Activated CD8-positive, alpha-beta memory T cell treated with anti-CD3 and anti-CD28 coated beads, Interleukin-2, amount 10 ng/mL, durations not matched to agents 7 days and 5 days (primary cell): ENCODE measurements at regions not wholly inside any gene's neighbourhood (a gene's known extent, or its start where the extent isn't known, plus 50 kb on each side); places are given as distances from the start of the nearest gene placed in this dataset.

ENCODE experiments used
- ATAC-seq: fragments of 150-1000 bp; cut with Tn5 transposase; one replicate; pipeline ENCODE4 v1.10.0; 2021; ENCODE audit warnings: moderate library complexity
- CTCF ChIA-PET: fragments of 350-600 bp; sonication (Branson Sonifier 250); formaldehyde crosslinking; loops from one replicate; lab custom pipeline; 2021; ENCODE audit warnings: antibody characterized with exemption; lab: Charles Lee
- DNase-seq: peaks from one replicate; pipeline ENCODE4 v3.0.0-alpha.2; 2020
- H3K27ac Mint-ChIP-seq: one replicate; pipeline ENCODE4 v1.8.0; 2021; ENCODE audit warnings: mild to moderate bottlenecking, mixed read lengths
- H3K27me3 Mint-ChIP-seq: one replicate; pipeline ENCODE4 v1.8.0; 2021; ENCODE audit warnings: mixed read lengths
- H3K36me3 Mint-ChIP-seq: one replicate; pipeline ENCODE4 v1.8.0; 2021; ENCODE audit warnings: mild to moderate bottlenecking, mixed read lengths
- H3K4me1 Mint-ChIP-seq: one replicate; pipeline ENCODE4 v1.8.0; 2021; ENCODE audit warnings: mixed read lengths
- H3K4me3 Mint-ChIP-seq: one replicate; pipeline ENCODE4 v1.8.0; 2021; ENCODE audit warnings: mild to moderate bottlenecking, moderate library complexity, mixed read lengths
- H3K9me3 Mint-ChIP-seq: one replicate; pipeline ENCODE4 v1.8.0; 2022; ENCODE audit warnings: low read depth, mixed read lengths

DNA sequence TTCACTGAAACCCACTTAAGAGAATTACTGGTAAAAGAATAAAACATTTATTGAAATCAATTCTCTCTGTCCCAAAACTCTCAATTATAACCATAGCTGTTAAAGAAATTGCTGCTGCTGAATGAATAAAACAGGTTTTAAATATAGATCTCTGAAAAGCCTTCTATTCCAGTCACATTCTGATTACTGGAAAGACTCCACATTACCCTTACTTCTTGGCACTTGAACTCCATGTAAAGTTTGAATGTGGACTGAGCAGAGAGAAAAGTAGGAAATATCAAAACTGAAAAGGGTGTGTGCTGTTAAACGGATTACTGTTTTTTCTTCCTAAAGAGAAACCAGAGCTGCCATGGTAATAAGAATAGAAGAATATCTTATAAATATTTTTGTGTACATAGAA, 655.3 kb upstream of the SETBP1 start:
- H3K27me3 Mint-ChIP-seq, result no peaks in the 10 kb centered on the region
- ATAC-seq, result no peak
- no peak overlapping the region for H3K4me3 Mint-ChIP-seq
- no peak overlapping the region for H3K27ac Mint-ChIP-seq
- H3K4me1 Mint-ChIP-seq, result no peaks in the 10 kb centered on the region
- H3K36me3 Mint-ChIP-seq, result no peaks in the 10 kb centered on the region
- CTCF ChIA-PET, result no interaction called here
- no peaks in the 10 kb centered on the region for H3K9me3 Mint-ChIP-seq
- DNase-seq, result no peak

DNA sequence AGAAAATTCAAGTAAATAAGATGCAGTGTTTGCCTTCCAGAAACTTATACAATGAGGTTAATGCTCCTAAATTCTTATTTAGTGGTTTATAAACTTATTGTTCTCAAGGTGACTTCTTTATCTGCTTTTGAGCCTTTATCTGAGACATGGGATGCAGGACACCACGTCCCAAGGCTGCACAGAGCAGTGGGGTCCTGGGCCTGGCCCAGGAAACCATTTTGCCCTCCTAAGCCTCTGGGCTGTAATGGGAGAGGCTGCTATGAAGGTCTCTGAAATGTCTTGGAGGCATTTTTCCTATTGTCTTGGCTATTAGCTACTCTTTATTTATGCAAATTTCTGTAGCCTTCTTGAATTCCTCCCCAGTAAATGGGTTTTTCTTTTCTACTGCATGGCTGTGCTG, 652.6 kb upstream of the SETBP1 start:
- Mint-ChIP-seq H3K36me3 (no peaks in the 10 kb centered on the region), H3K4me1 (no peaks in the 10 kb centered on the region), H3K27me3 (no peaks in the 10 kb centered on the region), H3K4me3 (no peak overlapping the region), H3K9me3 (peaks cover 7% of the 10 kb centered on the region), H3K27ac (no peak overlapping the region)
- CTCF ChIA-PET, result no interaction called here
- no peak for ATAC-seq
- no peak for DNase-seq

DNA sequence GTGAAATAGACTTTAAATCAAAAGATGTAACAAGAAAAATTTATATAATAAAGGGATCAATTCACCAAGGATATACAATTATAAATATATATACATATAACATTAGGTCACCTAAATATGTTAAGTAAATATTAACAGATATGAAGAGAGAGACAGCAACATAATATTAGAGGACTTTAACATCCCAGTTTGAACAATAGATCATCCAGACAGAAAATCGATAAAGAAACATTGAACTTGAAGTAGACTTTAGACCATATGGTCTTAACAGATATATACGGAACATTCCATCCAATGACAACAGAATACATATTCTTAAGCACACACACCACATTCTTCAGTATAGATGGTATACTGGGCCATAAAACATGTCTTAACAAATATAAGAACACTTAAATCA, 649.6 kb upstream of the SETBP1 start:
- peaks cover 7% of the 10 kb centered on the region for H3K9me3 Mint-ChIP-seq
- no peak overlapping the region for H3K4me3 Mint-ChIP-seq
- no peaks in the 10 kb centered on the region for H3K4me1 Mint-ChIP-seq
- H3K36me3 Mint-ChIP-seq, result no peaks in the 10 kb centered on the region
- no peaks in the 10 kb centered on the region for H3K27me3 Mint-ChIP-seq
- CTCF ChIA-PET, result no interaction called here
- H3K27ac Mint-ChIP-seq, result no peak overlapping the region
- no peak for DNase-seq
- ATAC-seq, result no peak

DNA sequence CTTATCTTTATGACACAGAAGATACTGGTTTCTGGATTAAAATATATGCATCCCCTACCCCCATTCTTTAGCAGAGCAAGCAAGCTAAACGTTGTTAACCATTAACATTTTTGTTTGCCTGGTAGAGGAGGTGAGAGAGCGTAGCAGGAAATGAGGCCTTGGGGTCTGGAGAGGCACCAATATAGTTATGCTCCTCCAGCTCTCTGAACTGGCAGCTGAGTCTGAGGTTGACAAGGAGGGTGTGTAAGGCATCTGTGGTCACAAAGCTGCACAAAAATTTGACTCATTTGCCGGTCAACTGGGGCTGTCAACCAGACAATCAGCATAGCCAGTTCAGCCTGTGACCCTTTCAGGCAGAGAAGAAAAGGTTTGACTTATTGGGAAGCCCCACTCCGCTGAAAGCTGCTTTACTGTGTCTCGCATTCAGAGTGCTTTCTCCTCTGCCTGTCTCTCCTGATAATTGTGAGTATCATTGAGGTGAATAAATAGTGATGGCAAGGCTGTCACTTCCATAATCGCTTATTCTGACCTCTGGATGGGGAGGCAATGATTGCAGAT, 647.5 kb upstream of the SETBP1 start:
- H3K4me1 Mint-ChIP-seq, result no peaks in the 10 kb centered on the region
- no peak overlapping the region for H3K27ac Mint-ChIP-seq
- ATAC-seq (no peak), DNase-seq (no peak)
- H3K36me3 Mint-ChIP-seq, result no peaks in the 10 kb centered on the region
- peaks cover 7% of the 10 kb centered on the region for H3K9me3 Mint-ChIP-seq
- CTCF ChIA-PET, result no interaction called here
- H3K4me3 Mint-ChIP-seq, result no peak overlapping the region
- H3K27me3 Mint-ChIP-seq, result no peaks in the 10 kb centered on the region

DNA sequence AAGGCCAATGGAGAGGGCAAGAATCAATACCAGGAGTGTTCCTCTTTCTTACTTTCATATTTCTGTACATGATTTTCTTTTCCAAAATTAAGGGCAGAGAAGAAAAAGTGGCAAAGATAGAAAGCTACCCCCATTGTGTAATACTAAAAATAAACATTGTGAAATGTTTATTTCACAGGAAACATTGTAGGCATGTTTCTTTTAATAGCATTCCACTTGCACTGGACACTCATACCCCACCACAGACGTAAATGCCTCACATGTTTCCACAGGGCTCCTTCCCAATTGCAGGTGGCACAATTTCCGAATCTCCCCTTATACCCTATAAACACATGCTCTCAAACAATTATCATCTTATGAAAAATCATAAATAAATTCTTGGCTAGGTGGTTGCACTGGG, 645.1 kb upstream of the SETBP1 start:
- CTCF ChIA-PET, result no interaction called here
- ATAC-seq, result no peak
- Mint-ChIP-seq H3K27ac (no peak overlapping the region), H3K36me3 (no peaks in the 10 kb centered on the region), H3K9me3 (peaks cover 7% of the 10 kb centered on the region), H3K27me3 (no peaks in the 10 kb centered on the region), H3K4me3 (no peak overlapping the region), H3K4me1 (no peaks in the 10 kb centered on the region)
- DNase-seq, result no peak

DNA sequence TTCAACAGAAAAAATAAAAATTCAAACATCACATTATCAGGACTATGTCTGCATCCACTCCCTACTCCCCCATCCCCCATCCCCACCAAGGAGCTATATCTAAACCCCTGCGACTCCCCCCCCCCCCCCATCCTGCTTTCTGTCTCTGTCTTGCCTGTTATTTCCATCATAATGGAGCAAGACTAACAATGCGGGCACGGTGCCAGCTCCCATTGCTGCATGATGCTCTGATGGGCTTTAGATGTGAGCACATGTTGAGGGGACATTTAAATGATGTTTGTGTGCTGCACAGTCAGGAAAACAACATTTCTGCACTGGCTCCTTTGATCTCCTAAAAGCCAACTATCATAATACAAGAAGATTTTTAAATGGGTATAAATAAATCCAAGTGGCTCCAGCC, 644.2 kb upstream of the SETBP1 start:
- ATAC-seq (no peak), DNase-seq (no peak)
- Mint-ChIP-seq H3K4me3 (no peak overlapping the region), H3K27ac (no peak overlapping the region), H3K9me3 (peaks cover 4% of the 10 kb centered on the region), H3K27me3 (no peaks in the 10 kb centered on the region), H3K4me1 (no peaks in the 10 kb centered on the region), H3K36me3 (no peaks in the 10 kb centered on the region)
- CTCF ChIA-PET, result no interaction called here

DNA sequence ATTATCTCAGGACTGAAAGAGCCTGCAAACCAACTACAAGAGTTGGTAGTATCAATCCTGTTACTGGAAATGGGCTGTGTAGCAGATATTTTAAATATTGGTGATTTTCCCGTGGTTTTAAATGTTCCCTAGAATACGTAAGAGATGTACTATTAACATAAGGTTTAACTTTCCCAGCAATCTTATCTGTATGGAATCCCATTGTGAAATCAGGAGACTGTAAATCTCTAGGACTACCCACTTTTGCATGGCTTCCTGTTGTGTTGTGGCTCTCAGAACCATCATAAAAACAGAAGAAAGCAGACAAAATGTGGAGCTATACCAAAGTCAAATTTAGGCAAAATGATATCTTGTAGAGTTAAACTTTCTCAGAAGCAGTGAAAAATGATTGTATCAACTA, 641.5 kb upstream of the SETBP1 start:
- Mint-ChIP-seq H3K27me3 (no peaks in the 10 kb centered on the region), H3K27ac (no peak overlapping the region), H3K36me3 (no peaks in the 10 kb centered on the region), H3K4me1 (no peaks in the 10 kb centered on the region), H3K9me3 (no peaks in the 10 kb centered on the region), H3K4me3 (no peak overlapping the region)
- DNase-seq, result no peak
- ATAC-seq, result no peak
- CTCF ChIA-PET, result no interaction called here

DNA sequence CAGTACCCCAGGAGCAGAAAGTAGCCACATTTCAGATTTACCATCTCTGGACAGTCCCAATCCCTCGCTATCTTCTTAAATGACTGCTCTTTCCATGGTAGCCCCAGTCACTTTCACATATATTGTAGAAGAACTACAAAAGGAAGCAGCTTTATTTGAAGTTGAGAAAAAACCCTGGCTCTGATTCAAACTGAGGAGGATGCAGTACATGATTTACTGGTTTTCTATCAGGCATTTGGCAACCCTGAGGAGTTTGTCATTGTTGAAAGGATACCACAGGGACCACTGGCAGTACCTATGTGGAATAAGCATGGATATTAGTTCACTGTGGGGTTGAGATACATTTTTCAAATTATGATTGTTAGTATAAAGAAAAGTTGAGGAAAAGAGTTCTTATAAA, 640.9 kb upstream of the SETBP1 start:
- H3K27me3 Mint-ChIP-seq, result no peaks in the 10 kb centered on the region
- CTCF ChIA-PET, result no interaction called here
- ATAC-seq, result no peak

DNA sequence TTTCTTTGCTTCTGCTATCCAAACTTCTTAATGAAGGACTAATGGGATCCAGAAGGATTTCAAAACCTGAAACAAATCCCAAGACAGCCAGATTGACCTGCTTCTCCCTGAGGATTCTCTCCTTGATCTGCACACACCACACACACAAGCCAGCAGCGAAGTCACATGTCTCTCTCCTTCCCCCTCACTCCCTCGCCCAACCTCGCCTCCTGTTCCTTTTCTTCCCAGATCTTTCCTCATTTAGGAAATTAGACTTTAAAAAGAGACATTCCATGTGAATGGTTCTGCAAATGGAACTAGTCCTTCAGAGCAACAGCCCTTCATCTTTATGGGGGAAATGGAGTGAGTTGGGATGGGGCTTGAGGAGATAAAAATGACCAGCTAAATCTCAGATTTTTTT, 639.1 kb upstream of the SETBP1 start:
- no peaks in the 10 kb centered on the region for H3K27me3 Mint-ChIP-seq
- no peaks in the 10 kb centered on the region for H3K4me1 Mint-ChIP-seq
- no peaks in the 10 kb centered on the region for H3K36me3 Mint-ChIP-seq
- DNase-seq (no peak), ATAC-seq (no peak)
- CTCF ChIA-PET, result no interaction called here
- H3K27ac Mint-ChIP-seq, result no peak overlapping the region
- no peak overlapping the region for H3K4me3 Mint-ChIP-seq
- peaks cover 2% of the 10 kb centered on the region for H3K9me3 Mint-ChIP-seq

More for the DNA sequence above, 640.9 kb upstream of the SETBP1 start:
- Mint-ChIP-seq H3K27ac (no peak overlapping the region), H3K9me3 (no peaks in the 10 kb centered on the region), H3K36me3 (no peaks in the 10 kb centered on the region), H3K4me1 (no peaks in the 10 kb centered on the region), H3K4me3 (no peak overlapping the region)
- DNase-seq, result no peak

DNA sequence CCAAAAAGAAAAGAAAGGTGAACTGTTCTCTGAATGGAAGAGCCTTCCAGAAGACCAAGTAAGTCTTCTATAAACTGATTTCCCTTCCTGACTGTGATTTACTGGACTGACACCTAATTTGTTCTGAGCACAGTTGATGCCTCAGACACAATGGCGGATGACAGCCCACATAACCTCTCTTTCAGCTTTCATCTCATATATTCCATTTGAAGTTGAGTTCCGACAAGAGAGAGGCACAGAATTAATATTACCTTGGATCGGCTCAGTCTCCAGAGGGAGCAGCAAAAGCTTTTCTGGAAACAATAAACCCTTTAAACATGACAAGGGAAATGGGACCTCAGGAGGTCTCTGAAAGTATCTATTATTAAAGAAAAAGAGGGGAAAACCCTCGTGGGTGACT, 638.7 kb upstream of the SETBP1 start:
- Mint-ChIP-seq H3K4me1 (no peaks in the 10 kb centered on the region), H3K27ac (no peak overlapping the region), H3K4me3 (no peak overlapping the region), H3K27me3 (no peaks in the 10 kb centered on the region), H3K36me3 (no peaks in the 10 kb centered on the region), H3K9me3 (peaks cover 2% of the 10 kb centered on the region)
- no peak for DNase-seq
- ATAC-seq, result no peak
- CTCF ChIA-PET, result no interaction called here

DNA sequence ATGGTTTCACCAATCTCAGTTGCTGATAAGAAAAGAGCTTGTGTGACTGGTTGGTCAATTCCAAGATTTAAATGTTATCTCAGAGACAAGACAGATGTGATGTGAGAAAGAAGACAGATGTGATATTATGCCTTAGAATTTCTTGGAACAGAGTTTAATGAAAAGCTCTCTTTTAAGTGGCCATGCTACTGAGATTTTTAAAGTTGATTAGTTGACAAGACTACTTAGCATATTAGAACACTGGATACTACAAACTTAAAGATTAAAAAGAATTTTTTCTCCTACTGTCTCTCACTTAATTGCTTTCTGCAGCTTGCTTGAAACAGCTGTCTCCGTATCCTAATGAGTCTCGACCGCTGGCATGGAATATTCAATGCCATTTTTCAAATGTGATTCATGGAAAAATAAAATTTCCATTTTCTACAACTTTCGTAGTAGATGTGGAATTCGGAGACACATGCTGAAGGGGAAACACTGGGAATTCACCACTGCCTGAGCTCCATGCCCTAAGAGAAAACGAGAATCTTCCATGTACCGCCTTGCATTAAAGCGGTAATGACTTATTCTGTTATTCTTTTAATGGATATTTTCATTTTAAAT, 634.2 kb upstream of the SETBP1 start:
- ATAC-seq, result no peak
- Mint-ChIP-seq H3K4me3 (no peak overlapping the region), H3K27me3 (no peaks in the 10 kb centered on the region), H3K4me1 (no peaks in the 10 kb centered on the region), H3K27ac (no peak overlapping the region), H3K9me3 (peaks cover 7% of the 10 kb centered on the region), H3K36me3 (no peaks in the 10 kb centered on the region)
- no peak for DNase-seq
- CTCF ChIA-PET, result no interaction called here

DNA sequence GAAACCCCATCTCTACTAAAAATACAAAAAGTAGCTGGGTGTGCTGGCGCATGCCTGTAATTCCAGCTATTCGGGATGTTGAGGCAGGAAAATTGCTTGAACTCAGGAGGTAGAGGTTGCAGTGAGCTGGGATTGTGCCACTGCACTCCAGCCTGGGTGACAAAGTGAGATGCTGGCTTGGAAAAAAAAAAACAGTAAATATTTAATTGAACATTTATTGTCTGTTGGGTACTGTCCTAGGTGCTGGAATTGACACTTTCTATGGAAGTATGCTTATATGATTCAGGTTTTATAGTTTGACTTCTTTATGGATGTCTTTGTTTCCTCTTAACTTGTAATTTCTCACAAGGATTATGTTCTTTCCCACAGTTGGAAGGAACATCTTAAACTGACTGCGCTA, 633.1 kb upstream of the SETBP1 start:
- Mint-ChIP-seq H3K27me3 (no peaks in the 10 kb centered on the region), H3K4me1 (no peaks in the 10 kb centered on the region), H3K4me3 (no peak overlapping the region), H3K9me3 (peaks cover 7% of the 10 kb centered on the region), H3K36me3 (no peaks in the 10 kb centered on the region), H3K27ac (no peak overlapping the region)
- CTCF ChIA-PET, result no interaction called here
- DNase-seq (no peak), ATAC-seq (no peak)

DNA sequence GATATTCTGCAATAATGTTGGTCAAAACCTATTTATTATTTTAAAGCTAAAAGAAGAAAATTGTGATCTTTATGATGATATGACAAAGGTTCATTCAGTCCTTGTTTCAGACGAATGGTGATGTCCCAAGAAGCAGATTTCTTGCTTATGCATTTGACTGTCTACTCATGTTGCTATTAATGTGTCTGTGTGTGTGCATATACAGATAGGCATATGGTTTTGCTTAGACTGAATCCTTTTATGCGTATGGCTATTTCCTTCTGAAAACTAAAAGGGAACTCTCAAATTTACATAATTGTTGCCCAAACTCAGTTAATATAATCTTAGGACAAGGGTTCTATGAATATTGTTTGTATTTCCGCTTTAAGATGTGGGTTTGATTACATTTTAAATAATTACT, 632.3 kb upstream of the SETBP1 start:
- CTCF ChIA-PET, result no interaction called here
- no peak overlapping the region for H3K27ac Mint-ChIP-seq
- no peaks in the 10 kb centered on the region for H3K27me3 Mint-ChIP-seq

DNA sequence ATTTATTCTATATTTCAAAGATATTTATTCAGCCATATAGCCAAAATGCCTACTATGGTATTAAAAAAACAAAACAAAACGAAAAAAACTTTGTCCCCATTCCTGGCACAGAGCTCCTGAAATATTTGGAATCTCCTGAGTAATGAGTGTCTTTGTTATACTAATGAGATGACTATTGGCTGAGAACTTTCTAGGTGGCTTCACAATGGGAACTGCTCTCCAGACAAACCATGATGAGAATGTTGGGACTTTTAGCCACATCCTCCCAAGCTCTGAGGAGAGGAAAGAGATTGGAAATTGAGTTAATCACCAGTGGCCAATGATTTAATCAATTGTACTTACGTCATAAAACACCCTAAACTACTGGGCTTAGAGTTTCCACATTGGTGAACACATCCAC, 631.8 kb upstream of the SETBP1 start:
- Mint-ChIP-seq H3K9me3 (peaks cover 9% of the 10 kb centered on the region), H3K36me3 (no peaks in the 10 kb centered on the region), H3K27ac (no peak overlapping the region), H3K27me3 (no peaks in the 10 kb centered on the region), H3K4me3 (no peak overlapping the region), H3K4me1 (no peaks in the 10 kb centered on the region)
- ATAC-seq, result no peak
- DNase-seq, result no peak
- CTCF ChIA-PET, result no interaction called here

More for the DNA sequence above, 632.3 kb upstream of the SETBP1 start:
- ATAC-seq (no peak), DNase-seq (no peak)
- Mint-ChIP-seq H3K4me3 (no peak overlapping the region), H3K4me1 (no peaks in the 10 kb centered on the region), H3K9me3 (peaks cover 9% of the 10 kb centered on the region), H3K36me3 (no peaks in the 10 kb centered on the region)

DNA sequence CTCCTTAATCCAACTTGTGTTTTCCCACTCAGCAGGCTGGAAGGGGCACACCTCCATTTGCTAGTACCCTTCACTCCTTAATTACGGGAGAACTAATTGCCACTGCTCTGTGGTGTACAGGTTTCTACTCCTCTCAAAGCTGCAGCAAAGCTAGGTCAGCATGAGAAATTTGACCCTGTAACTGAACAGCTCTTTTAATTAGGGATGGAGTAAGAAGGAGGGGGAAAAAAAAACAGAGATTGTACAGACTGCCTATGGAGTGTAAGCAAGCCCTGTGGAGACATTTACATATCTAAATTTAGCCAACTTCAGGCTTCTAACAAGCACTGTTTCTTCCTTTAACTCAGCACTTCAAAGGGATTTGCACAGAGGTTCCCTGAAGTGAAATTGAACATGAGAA, 629.7 kb upstream of the SETBP1 start:
- no peak for DNase-seq
- Mint-ChIP-seq H3K4me3 (no peak overlapping the region), H3K27me3 (no peaks in the 10 kb centered on the region), H3K4me1 (no peaks in the 10 kb centered on the region), H3K27ac (no peak overlapping the region), H3K36me3 (no peaks in the 10 kb centered on the region), H3K9me3 (peaks cover 9% of the 10 kb centered on the region)
- CTCF ChIA-PET, result no interaction called here
- ATAC-seq, result no peak
